Fibroblast of peridontal ligament (primary cell): ENCODE measurements at regions not wholly inside any gene's neighbourhood (a gene's known extent, or its start where the extent isn't known, plus 50 kb on each side); places are given as distances from the start of the nearest gene placed in this dataset.
"Not testable (repeated sequence)": the region's sequence is repeated elsewhere in the genome, so short reads cannot be mapped to it uniquely, and the experiment has no call there.

Experiments
- DNase-seq: peaks from one replicate; pipeline ENCODE4 v3.0.0-alpha.2; 2010; ENCODE audit errors: extremely low read depth

- no peak for DNase-seq
These were observed 97.1 kb downstream of the PLPPR4 start for GRCh38 chr1:99361406-99361805.

- no peak for DNase-seq
These were observed 99.2 kb downstream of the PLPPR4 start for GRCh38 chr1:99363531-99363930.

- no peak for DNase-seq
These were observed 100.8 kb downstream of the PLPPR4 start for GRCh38 chr1:99365141-99365540.

GRCh38 chr1:99365545-99365944 is 101.3 kb downstream of the PLPPR4 start:
- DNase-seq, result no peak

GRCh38 chr1:99369154-99369553 is 104.9 kb downstream of the PLPPR4 start:
- no peak for DNase-seq

- DNase-seq, result no peak
These were observed 106.2 kb downstream of the PLPPR4 start for GRCh38 chr1:99370476-99370875.

GRCh38 chr1:99371413-99371812 is 107.1 kb downstream of the PLPPR4 start:
- no peak for DNase-seq

GRCh38 chr1:99374109-99374508 is 109.8 kb downstream of the PLPPR4 start:
- DNase-seq, result no peak

- not testable (repeated sequence) for DNase-seq
These were observed 110.4 kb downstream of the PLPPR4 start for GRCh38 chr1:99374693-99375092.

GRCh38 chr1:99384021-99384420 is 119.7 kb downstream of the PLPPR4 start:
- no peak for DNase-seq

GRCh38 chr1:99385852-99386251 is 121.6 kb downstream of the PLPPR4 start:
- DNase-seq, result no peak

GRCh38 chr1:99396389-99396788 is 132.1 kb downstream of the PLPPR4 start:
- DNase-seq, result no peak

GRCh38 chr1:99397029-99397428 is 132.7 kb downstream of the PLPPR4 start:
- DNase-seq, result no peak

- no peak for DNase-seq
These were observed 133.6 kb downstream of the PLPPR4 start for GRCh38 chr1:99397863-99398262.

GRCh38 chr1:99401556-99401955 is 137.3 kb downstream of the PLPPR4 start:
- not testable (repeated sequence) for DNase-seq

- DNase-seq, result not testable (repeated sequence)
These were observed 140.1 kb downstream of the PLPPR4 start for GRCh38 chr1:99404399-99404798.

GRCh38 chr1:99405325-99405724 is 141.0 kb downstream of the PLPPR4 start:
- DNase-seq, result not testable (repeated sequence)

- peak; percentile 25 for DNase-seq
These were observed 142.7 kb downstream of the PLPPR4 start for GRCh38 chr1:99407018-99407417.

- DNase-seq, result no peak
These were observed 159.8 kb downstream of the PLPPR4 start for GRCh38 chr1:99424087-99424486.

- DNase-seq, result no peak
These were observed 165.5 kb downstream of the PLPPR4 start for GRCh38 chr1:99429754-99430153.

GRCh38 chr1:99438656-99439230 is 174.5 kb downstream of the PLPPR4 start:
- DNase-seq, result no peak

- no peak for DNase-seq
These were observed 175.3 kb downstream of the PLPPR4 start for GRCh38 chr1:99439433-99440075.

- DNase-seq, result peak; percentile 64
These were observed 177.2 kb downstream of the PLPPR4 start for GRCh38 chr1:99441299-99442095.
